GM12873 (cell line): ENCODE measurements at regions not wholly inside any gene's neighbourhood (a gene's known extent, or its start where the extent isn't known, plus 50 kb on each side); places are given as distances from the start of the nearest gene placed in this dataset.

Source experiments
- TF ChIP-seq, protein P1 (sequence below): IDR thresholded peaks from 2 replicates; pipeline ENCODE4 v1.5.1; 2012; ENCODE audit warnings: low read depth, mild to moderate bottlenecking, moderate library complexity, low read length, control low read depth; ENCODE audit not compliant: insufficient read depth; ENCODE audit errors: missing control alignments

DNA sequence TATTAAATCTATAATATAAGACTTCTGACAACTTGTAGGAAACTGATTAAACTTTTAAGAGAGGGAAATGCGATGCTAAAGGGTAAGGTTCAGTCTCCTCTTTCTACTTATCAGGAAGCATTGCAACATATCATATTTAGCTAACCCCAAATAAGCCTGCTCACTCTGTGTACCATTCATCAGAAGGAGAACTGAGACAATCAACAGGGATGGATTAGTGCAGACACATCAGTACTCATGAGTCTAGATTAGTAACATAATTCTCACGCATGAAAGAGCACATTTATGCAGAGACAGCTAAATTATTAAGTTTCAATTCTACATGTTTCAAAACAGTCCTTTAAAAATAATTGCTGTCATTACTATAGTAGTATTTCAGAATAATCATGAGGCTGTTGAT, 354.2 kb upstream of the ZWINT start:
- TF ChIP-seq, protein P1, sequence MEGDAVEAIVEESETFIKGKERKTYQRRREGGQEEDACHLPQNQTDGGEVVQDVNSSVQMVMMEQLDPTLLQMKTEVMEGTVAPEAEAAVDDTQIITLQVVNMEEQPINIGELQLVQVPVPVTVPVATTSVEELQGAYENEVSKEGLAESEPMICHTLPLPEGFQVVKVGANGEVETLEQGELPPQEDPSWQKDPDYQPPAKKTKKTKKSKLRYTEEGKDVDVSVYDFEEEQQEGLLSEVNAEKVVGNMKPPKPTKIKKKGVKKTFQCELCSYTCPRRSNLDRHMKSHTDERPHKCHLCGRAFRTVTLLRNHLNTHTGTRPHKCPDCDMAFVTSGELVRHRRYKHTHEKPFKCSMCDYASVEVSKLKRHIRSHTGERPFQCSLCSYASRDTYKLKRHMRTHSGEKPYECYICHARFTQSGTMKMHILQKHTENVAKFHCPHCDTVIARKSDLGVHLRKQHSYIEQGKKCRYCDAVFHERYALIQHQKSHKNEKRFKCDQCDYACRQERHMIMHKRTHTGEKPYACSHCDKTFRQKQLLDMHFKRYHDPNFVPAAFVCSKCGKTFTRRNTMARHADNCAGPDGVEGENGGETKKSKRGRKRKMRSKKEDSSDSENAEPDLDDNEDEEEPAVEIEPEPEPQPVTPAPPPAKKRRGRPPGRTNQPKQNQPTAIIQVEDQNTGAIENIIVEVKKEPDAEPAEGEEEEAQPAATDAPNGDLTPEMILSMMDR = no peak

DNA sequence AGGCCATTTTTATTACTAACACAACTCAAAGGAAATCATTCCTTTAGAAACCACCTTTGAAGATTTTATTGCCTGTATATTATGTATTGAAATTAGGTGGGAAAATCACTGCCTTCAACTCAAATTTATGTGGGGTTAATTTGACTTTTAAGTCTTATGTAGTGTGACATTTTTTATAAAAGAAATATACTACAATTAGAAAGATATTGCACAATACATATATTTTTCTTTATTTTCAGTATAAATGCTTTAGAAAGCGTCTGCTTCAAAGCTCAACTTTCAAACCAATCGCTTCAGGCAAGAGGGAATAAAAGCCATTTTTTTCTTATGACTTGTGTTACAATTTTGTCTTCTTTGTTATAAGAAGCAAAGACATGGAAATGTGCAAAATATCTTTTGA, 337.4 kb upstream of the ZWINT start:
- TF ChIP-seq, protein P1 = no peak

DNA sequence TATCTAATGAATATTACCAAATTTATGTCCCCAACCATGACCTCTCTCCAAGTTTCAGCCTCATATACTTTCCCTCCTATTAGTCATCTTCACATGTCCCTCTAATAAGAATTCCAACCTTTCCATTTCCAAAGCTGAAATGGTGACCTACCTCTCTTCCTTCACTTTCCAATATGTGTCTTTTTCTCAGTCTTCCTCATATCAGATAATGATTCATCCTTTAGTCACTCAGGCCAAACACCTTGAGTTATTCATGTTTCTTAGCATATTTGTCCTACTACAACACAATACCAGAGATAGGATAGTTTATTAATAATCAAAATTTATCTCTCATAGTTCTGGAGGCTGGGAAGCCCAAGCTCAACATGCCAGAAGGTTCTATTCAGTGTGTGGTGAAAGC, 318.5 kb upstream of the ZWINT start:
- TF ChIP-seq, protein P1 = no peak

DNA sequence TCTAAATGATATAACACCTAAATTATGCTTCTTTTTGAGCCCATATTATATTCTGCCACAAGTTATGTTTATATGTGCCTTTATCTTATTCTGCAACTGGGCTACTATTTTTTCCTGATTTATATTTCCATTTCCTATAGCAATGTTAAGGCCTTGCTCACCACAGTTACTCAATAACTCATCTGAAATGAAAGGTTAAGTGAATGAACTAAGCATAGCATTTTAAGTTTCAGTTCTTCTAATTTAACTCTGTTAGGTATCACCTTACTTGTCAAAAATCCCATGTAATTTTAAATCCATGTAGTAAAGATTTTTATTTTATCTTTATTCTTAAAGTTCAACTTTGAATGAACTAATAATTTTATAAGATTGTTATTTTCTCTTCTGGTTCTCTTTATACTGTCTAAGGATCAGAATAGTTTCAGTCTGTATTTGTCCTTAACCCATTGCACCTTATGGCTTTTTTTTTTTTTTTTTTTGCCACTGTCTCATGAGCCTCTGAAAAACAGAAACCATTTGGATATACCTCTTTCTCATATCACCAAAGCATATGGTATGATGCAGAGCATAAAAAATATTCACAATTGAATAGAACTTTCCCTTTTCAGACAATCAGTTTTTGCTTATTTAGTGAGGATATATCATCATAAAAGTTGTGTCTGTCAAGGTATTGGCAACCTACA, 301.8 kb upstream of the ZWINT start:
- TF ChIP-seq, protein P1 = no peak

DNA sequence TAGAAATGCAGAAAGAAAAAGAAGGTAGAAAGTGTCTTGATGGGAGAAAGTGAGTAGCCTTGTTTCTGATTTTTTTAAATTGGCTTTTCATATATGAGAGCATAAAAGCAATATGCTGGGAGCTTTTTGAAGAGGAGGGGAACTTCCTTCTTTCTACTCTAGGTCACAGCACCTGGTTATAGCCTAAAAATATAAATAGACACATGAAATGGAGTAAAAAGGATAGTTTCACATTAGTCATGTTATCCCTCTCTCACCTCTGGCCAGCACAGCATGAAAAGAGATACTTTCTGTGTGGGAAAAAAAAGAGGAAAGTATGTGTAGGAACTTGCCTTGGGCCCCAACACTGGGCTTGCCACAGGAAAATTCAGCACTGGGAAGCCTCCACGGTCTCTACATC, 292.2 kb upstream of the ZWINT start:
- TF ChIP-seq, protein P1 = no peak

DNA sequence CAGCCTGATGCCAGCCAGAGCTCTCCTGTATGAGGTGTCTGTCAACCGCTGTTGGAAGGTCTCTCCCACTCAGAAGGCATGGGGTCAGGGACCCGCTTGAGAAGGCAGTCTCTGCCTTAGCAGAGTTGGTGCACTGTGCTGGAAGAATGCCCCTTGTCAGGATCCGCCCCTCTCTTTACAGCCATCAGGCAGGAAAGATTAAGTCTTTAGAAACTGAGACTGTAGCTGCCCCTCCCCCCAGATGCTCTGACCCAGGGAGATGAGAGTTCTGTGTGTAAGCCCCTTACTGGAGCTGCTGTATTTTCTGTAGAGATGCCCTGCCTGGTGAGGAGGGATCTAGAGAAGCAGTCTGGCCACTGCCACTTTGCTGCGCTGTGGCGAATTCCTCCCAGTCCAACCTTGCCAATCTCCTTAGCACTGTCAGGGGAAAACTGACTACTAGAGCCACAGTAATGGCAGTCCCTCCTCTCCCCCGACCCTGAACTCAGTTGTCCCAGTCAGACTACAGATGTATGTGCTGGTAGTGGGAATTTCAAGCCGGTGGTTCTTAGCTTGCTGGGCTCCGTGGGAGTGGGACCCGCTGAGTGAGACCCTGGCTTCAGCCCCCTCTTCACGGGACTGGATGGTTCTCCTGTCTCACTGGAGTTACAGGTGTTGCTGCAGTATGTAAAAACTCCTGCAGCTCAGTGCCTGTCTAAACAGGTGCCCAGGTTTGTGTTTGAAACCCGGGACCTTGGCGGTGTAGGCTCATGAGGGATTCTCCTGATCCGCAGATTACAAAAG, 285.5 kb upstream of the ZWINT start:
- TF ChIP-seq, protein P1 = no peak

DNA sequence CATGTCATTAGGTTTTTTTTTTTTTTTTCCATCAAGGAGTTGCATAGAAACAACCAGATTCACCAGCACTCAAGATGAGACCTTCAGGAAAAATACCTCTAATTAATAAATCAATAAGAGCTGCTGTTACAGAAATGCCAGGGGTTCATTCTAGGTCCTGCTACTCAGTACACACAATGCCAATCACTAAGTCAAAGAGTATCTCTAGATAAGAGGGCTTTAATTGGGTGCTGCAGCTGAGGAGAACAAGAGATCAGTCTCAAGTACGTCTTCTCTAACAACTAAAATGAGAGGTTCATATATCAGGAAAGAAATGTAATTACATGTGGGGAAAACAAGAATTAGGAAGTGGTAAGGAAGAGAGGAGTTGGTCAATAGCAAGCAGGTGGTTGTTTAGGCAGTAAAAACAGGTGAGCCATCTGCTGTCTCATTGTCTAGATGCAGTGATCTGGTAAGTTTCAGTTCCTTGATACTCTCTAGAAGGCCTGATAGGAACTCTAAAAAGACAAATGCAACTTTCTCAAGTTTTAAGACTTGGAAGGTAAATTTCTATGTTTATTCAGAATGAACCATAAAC, 272.9 kb upstream of the ZWINT start:
- TF ChIP-seq, protein P1 = no peak
